ENCODE measurements at regions not wholly inside any gene's neighbourhood (a gene's known extent, or its start where the extent isn't known, plus 50 kb on each side); places are given as distances from the start of the nearest gene placed in this dataset.

DNA sequence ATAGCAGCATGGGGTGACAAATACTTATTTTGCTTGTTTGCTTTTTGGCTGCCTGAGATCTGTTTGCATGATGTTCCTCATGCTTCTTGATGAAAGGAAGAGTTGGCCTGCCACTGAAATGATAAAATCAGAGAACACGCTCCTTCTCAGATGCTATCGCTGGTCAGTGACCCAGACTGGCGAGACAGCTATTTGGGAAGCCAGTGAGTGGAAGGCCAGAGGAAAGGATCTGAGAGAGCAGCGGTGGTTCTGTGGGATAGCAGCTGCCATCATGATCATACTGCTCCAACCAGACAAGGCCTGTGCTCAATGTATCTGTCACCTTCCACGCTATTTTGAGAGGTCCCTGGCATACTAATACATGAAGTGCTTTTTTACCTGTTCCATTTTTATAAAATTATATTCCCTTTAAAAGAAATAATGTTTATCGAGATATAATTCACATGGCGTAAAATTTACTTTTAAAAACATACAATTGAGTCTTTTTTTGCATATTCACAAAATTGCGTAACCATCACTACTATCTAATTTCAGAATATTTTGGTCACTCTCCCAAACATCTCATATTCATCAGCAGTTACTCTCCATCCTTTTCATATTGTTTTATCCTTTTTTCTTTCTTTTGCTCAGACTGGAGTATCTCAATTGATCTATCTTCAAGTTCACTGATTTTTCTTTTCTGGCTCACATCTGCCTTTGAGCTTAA, 695.1 kb downstream of the TNS3 start:
- TF ChIP-seq GATA2 (IDR thresholded peaks at IDR 0.05; ENCODE audit: low read depth, low read length) = no peak

DNA sequence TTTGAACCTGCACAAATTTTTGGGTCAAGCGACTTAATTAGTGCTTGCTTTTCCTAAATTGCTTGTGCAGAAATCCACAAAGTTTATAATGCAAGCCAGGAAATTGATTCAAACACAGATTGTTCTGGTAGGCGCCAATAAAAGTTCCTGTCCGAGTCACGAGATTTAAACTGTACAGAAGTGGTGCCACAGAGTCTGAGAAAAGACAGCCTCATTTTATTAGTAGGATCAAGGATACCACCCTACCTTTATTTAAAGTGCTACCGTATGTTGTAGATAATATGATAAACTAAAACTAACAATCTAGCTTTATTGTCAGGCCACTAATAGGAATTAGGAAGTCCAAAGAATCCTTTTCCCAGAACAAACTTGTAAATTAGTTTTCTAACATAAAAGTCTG, 696.7 kb downstream of the TNS3 start:
- TF ChIP-seq GATA2 (IDR thresholded peaks at IDR 0.05; ENCODE audit: low read depth, low read length) (no peak), GATA3 (IDR thresholded peaks at IDR 0.05; ENCODE audit: low read depth, low read length) (no peak)

DNA sequence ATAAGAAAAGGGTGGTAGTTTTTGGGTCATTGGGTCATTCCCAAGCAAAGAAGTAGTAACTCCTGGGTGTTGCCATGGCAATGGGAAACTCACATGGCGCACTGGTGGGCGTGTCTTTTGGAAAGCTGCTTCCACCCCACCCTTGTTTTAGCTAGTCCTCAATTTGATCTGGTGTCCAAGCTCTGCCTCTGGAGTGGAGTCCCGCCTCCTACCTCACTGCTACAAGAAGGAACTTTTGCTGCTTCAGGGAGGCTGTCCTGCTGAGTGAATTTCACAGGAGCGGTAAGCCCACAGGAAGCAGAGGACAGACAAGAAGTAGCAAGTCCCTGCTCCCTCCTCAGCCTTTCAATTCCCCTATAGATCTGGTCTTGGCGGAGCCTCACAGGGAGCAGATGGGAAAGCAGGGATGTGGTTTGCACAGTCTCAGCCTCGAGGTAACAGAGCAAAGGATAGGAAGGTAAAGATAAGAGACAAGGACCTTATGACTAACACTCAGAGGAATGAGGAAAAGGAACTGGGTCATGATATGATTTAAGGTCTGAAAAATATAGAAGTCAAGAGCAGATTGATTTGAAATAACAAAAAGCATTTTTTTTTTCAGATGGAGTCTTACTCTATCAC, 700.3 kb downstream of the TNS3 start:
- TF ChIP-seq GATA2 (IDR thresholded peaks at IDR 0.05; ENCODE audit: low read depth, low read length) (no peak), GATA3 (IDR thresholded peaks at IDR 0.05; ENCODE audit: low read depth, low read length) (no peak)

DNA sequence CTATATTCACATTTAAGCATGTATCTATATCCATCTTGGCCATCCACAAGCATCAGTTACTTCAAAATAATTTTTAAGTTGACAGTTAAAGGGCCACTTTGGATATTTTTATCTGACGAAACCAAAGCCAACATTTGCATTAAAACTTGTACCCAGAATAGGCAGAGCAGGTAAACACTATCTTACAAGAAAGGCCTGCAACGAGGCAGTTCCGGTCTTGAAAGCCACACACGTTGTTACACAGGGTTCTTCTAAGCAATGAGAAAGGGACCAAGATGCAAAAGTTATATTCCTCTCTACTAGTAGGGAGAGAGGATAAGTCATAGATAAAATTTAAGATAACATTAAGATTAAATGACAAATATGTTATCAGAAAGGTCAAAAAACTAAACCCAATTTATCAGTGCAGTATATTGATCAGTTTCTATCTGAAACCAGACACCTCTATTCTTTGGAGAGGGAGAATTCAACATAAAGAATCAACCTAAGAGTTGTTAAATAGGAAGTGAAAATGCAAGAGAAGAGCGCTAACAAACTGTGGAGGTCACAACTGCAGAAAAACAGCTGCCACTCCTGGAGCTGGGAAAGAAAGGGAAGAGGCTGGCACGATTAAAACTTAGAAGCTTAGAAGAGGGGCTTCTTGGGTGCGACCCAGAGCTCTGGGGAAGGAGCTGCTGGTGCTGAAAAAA, 701.3 kb downstream of the TNS3 start:
- TF ChIP-seq GATA2 (IDR thresholded peaks at IDR 0.05; ENCODE audit: low read depth, low read length) (no peak), GATA3 (IDR thresholded peaks at IDR 0.05; ENCODE audit: low read depth, low read length) (no peak)

DNA sequence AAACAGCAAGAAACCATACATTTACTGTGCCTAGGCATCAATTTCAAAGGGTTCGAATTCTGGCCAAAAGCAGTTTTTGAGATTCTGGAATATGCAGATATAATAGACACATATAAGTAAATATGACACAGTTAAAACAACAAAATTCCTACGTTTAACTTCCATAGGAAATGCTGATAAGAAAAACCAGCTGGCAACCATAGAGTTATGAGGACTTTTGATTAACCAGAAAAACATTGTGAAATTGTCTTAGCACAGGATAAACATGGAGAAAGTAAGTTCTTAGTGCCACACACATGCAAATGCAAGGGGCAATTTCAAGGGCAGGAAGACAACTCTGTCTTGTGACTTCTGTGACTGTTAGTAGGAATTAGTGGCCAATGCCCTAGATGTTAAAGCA, 702.1 kb downstream of the TNS3 start:
- TF ChIP-seq GATA2 (IDR thresholded peaks at IDR 0.05; ENCODE audit: low read depth, low read length) = no peak
- no peak for TF ChIP-seq GATA3 (IDR thresholded peaks at IDR 0.05; ENCODE audit: low read depth, low read length)

DNA sequence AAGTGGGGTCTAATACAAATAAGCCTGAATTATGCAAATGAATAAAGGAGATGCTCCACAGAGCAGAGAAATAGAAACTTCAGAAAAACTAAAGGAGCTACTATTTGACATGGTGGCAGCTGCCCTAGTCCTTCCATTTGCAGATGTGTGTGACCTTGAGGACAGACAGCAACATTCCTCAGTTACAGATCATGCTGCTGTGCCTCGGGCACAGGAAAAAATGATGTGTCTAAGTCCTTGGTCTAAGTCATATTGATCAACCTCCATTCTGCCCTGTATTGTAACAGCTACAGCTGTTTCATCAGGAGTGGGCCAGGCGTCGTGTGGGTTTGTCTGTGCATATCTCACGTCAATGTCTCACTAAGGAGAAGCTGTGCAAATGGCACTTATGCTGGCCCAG, 710.4 kb downstream of the TNS3 start:
- TF ChIP-seq GATA3 (IDR thresholded peaks at IDR 0.05; ENCODE audit: low read depth, low read length) (no peak), GATA2 (IDR thresholded peaks at IDR 0.05; ENCODE audit: low read depth, low read length) (no peak)

DNA sequence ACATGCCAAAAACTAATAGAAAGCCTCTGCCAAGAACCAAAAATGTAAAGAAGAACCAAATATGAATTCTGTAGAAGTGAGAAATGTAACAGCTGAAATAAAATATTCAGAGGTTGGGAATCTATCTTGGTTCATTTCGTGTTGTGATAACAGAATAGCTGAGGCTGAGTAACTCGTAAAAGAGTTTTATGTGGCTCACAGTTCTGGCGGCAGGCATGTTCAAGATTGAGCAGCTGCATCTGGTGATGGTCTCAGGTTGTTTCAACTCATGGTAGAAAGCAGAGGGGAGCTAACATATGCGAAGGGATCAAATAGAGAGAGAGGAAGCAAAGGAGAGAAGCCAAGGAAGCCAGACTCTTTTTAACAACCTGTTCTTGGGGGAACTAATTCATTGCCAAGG, 717.2 kb downstream of the TNS3 start:
- TF ChIP-seq GATA2 (IDR thresholded peaks at IDR 0.05; ENCODE audit: low read depth, low read length) = no peak

DNA sequence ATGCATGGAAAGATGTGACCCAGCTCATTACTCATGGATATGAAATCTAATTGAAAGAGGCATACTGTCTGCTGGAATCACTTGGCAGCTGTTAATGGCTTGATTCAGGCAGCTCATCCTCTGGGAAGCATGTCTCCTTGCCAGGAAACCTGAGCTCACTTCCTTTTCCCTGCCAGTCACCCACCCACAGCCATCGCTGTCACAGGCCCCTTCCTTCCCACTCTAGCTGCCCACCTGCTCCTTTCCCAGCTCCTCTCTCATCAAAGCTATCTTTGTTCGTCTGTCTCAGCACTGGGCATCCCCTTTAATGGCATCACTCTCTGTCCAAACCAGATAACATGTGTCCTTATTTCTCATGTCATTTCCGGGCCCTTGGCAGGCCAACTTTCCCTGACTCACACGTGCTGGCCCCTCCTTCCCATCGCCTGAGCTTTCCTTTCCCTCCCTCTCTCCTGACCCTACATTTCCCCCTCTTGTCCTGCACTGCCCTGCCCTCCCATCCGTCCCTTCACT, 721.9 kb downstream of the TNS3 start:
- TF ChIP-seq GATA3 (IDR thresholded peaks at IDR 0.05; ENCODE audit: low read depth, low read length) (no peak), GATA2 (IDR thresholded peaks at IDR 0.05; ENCODE audit: low read depth, low read length) (no peak)

DNA sequence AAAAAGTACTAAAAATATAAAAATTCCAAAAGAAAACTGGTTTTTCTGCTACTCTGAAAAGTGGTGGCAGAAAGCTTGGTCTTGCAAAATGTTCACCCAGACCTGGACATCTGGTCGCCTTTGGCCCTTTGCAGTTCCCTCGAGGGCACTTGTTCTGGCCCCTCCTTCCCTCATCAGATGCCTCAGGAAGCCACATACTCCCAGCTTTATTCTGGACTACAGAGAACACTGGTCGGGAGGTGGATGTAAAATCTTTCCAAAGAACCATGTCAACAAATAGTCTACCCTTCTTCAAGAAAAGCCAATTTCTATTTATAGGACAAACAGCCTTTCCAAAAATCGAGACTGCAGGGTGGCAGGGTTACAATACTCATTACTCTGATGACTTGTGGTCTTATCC, 726.1 kb downstream of the TNS3 start:
- TF ChIP-seq GATA2 (IDR thresholded peaks at IDR 0.05; ENCODE audit: low read depth, low read length) = no peak
- TF ChIP-seq GATA3 (IDR thresholded peaks at IDR 0.05; ENCODE audit: low read depth, low read length) = no peak

DNA sequence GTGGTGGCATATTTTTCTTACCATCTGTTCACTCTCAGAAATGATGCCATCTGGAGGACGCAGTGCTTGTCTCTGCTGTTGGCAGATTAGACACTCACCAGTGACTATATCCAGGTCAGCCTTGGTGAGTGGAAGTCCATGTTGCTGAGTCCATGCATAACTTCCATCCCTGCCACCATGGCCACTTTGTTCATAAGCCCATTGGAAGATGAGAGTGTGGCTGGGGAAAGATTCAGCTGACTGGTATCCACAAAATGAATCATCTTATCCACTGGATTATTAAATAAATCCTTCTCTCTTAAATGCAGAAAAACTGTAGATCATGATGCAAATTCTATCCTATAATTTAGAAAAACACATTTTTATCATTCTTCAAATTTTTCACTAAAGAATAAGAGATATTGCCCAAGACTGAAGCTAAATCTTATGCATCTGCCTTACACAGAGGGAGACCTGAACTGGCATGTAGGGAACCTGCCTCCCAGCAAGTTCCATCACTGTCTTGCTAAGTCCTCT, 726.9 kb downstream of the TNS3 start:
- no peak for TF ChIP-seq GATA2 (IDR thresholded peaks at IDR 0.05; ENCODE audit: low read depth, low read length)
- no peak for TF ChIP-seq GATA3 (IDR thresholded peaks at IDR 0.05; ENCODE audit: low read depth, low read length)

DNA sequence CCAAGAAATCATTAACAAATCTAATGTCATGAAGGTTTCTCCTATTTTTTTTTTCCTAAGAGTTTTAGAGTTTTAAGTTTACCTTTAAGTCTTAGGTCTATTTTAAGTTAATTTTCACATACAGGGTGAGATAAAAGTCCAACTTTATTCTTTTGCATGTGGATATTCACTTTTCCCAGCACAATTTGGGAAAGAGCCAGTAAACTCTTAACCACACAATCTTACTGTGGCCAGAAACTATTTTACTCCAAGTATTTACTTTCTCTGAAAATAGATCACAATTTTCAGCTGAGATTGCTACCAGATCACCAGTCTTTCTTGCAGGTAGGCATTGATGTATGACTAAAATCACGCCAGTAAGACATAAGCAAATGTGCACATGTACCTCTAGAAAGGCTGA, 728.5 kb downstream of the TNS3 start:
- TF ChIP-seq GATA2 (IDR thresholded peaks at IDR 0.05; ENCODE audit: low read depth, low read length) (no peak), GATA3 (IDR thresholded peaks at IDR 0.05; ENCODE audit: low read depth, low read length) (no peak)

DNA sequence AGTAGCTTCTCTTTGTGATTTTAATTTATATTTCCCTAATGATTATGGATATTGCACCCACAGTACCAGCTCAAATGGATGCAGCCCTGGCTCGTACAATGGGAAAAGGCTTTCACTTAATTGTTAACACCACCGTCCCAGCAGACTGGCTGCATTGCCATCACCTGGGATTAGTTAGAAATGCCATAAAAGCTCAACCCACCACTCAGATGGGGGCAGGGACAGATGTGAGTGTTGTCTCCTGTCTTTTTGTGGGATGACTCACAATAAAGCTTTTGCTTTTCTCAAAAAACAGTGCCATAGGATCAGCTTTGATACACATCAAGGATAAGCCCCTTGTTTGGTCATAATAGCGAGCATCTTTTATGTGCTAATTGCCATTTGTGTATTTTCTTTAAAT, 729.1 kb downstream of the TNS3 start:
- no peak for TF ChIP-seq GATA2 (IDR thresholded peaks at IDR 0.05; ENCODE audit: low read depth, low read length)
- no peak for TF ChIP-seq GATA3 (IDR thresholded peaks at IDR 0.05; ENCODE audit: low read depth, low read length)

DNA sequence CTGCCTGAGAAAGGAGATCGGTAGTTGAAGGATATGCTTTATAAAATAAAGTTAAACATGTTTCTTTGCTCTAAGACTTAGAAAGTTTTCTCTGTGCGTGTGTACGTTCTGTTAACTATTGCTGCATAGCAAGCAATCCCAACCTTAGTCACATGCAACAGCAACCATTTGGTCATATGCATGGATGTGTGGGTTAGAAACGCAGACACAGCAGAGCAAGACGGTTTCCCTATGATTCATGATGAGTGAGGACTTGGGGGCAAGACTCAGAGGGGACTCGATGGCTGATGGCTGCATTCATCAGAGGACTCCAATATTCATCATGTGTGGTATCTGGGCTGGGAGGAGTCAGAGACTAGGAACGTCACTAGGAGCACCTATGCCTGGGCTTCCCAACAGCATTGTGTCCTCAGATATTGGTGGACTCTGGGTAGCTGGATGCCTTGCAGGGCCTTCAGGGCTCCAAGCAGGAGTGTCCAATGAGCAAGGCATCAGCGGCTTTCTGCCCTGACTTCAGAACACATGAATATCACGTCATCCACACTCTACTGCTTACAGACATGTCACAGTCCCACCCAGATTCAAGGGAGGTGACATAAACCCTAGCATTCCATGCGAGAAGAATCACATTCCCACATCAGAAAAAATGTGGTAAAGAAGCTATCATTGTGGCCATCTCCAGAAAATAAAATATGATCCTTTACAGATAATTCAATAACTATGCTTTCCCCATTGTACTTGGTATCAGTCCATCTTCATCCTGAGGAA, 731.2 kb downstream of the TNS3 start:
- TF ChIP-seq GATA2 (IDR thresholded peaks at IDR 0.05; ENCODE audit: low read depth, low read length) = no peak
- TF ChIP-seq GATA3 (IDR thresholded peaks at IDR 0.05; ENCODE audit: low read depth, low read length) = no peak

DNA sequence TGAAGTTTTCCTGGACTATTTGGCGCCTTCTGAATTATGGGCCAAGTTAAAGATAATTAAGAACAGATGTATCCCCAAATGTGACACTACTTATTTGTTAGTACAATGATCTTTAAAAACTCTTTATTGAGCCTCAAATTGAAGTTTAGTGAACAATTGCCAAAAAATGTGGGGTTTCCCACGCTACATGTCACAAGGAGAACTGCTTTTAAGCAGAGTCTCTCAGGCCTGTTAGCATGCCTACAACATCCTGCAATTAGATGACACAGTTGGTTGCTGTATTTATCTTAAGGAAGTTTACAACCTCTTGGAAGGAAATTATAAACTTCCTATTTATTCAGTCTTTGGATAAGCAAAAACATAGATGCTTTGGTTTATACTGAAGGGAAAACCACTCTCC, 733.0 kb downstream of the TNS3 start:
- no peak for TF ChIP-seq GATA2 (IDR thresholded peaks at IDR 0.05; ENCODE audit: low read depth, low read length)
- TF ChIP-seq GATA3 (IDR thresholded peaks at IDR 0.05; ENCODE audit: low read depth, low read length) = no peak

Data from SH-SY5Y (cell line).